GM18951 (cell line): ENCODE measurements at regions not wholly inside any gene's neighbourhood (a gene's known extent, or its start where the extent isn't known, plus 50 kb on each side); places are given as distances from the start of the nearest gene placed in this dataset.
"Not testable (repeated sequence)": the region's sequence is repeated elsewhere in the genome, so short reads cannot be mapped to it uniquely, and the experiment has no call there.

Source experiments
- POLR2A ChIP-seq: IDR thresholded peaks from 4 replicates; pipeline ENCODE4 v1.6.1; 2011; ENCODE audit warnings: mild to moderate bottlenecking; ENCODE audit not compliant: insufficient read length, insufficient read depth; ENCODE audit errors: extremely low read depth
- in situ Hi-C: fragments of 300-500 bp; cut with MboI; formaldehyde crosslinking; loops from one replicate; pipeline ENCODE4 v1.12.0; 2022; ENCODE audit warnings: low sequenced_read_pairs, mixed read lengths, inconsistent platforms; ENCODE audit not compliant: unreplicated experiment

DNA sequence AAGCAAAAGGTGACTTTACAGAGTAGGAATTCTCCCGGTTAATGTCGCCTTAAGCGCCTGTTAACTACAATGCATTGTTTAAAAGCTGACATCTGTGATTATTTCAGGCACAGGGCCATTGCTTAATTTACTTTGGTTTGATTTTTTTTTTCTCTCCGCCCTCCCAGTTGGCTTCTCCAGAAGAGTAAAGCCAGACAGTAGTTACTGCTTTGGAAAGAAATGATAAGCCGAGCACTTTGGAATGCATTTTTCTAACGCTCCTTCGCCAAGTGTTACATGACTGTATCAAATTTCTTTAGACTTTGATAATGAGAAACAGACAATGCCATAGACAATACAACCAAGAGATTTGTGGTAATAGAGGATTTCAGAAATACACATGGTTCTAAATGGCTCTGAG lies 383.0 kb upstream of the TENM3 start:
- in situ Hi-C loops, result no loop called here

DNA sequence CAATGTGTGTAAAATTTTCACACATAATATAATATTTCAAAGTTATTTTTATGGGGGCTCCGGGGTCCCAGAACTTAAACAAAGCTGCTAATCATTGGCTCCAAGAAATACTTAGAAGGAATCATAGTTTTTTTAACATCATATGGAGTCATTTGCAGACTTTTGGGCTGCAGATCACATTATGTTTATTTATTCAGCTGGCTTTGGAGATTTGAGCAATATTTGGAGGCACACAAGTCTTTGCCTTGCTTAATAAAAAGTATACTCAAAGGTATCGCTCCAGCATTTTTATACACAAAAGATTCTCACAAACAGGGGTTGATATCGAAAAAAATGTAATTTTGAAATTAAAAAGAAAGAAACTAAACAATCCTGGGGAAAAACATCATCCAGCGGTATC lies 382.5 kb upstream of the TENM3 start:
- in situ Hi-C loops, result no loop called here
- TF ChIP-seq POLR2A, result no peak

More for the DNA sequence above, 383.0 kb upstream of the TENM3 start:
- no peak for TF ChIP-seq POLR2A

DNA sequence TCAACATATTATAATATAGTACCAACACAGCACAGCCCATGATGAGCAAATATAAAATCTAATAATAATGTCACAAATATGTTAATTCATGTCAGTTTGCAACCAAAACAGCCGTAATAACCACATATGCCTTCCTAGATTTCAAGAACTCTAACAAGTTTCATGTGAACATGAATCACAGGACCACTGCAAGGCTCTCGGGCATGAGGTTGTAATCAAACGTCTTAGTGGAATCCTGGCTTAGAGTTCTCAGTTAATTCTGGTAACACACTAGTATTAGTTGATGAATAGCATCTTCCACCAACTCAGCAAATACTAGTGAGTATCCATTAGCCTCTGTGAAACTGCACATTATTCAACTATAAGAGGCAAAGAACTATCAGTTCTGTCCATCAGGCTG lies 379.3 kb upstream of the TENM3 start:
- TF ChIP-seq POLR2A, result no peak
- in situ Hi-C loops, result no loop called here

DNA sequence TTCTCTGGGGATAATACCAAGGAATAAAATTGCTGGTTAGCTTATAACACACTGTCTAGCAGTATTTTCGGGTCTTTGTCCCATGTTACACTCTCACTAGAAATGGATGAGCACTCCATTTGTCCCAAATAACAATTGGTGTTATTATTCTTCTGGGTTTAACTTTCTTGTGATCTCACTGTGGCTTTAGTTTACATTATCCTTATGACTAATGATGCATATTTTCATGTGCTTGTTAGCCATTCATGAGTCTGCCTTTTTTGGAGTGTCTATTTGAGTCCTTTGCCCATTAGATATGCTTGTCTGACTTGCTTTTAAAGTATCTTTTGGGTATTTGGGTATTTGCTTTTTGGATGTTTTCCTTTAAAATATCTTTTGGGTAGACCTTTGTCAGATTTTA lies 372.9 kb upstream of the TENM3 start:
- in situ Hi-C loops, result no loop called here
- TF ChIP-seq POLR2A, result no peak

DNA sequence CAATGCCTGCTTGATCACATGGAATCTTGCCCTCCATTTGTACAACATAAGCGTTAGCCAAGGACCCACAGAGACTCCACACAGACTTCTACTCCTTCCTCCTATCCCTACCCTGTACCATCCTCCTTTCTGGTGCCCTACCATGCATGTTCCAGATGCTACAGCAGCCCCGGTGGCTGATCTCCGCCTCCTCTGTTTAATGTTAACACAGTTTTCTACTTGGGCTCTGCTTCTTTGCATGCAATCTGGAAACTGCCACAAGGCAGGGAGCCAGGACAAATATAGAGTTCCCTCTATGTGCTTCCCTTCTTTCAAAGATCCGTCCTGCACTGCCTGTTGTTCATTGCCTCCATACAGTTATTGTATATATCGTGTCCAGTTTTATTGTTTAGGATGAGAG lies 368.6 kb upstream of the TENM3 start:
- no peak for TF ChIP-seq POLR2A
- in situ Hi-C loops, result no loop called here

DNA sequence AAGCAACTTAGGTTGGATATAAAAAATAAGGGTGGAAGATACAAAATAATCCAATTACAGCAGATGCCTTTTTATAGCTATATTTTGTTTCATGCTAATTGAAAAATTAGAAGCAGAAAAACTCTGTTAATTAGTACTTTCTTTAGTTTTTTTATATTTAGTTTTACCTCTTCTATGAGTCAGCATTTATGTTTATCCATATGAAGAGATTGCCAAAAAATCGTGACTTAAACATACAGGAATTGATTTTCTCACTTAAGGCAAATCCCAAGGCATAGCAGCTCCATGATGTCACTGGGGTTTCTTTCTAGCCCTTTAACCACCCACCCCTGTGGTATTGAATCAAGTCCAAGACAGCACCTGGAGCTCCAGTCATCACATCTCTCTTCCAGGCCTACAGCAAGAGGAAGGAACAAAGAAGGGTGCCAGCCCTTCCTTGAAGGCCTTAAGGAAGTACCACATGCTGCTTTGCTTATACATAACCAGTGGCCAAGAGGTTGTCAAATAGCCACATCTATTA lies 365.8 kb upstream of the TENM3 start:
- no peak for TF ChIP-seq POLR2A
- in situ Hi-C loops, result no loop called here

DNA sequence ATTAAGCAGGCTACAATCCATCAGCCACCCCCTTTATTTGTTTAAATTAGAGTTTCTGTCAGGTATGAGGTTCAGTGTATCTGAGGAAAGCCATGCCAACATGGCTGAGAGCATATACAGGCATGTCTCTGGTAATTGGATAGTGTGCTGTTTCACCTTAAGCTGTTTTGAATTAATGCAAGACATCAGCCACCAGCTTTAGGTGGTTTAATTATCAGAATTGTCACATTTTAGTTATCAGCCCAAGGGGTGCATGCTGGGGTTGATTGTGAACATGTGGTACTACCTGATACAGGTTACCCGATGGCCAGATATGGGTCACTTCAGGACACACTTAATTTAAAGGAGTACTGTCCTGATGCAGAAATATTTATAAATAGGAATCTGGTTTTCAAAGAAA lies 353.2 kb upstream of the TENM3 start:
- no peak for TF ChIP-seq POLR2A
- in situ Hi-C loops, result no loop called here

DNA sequence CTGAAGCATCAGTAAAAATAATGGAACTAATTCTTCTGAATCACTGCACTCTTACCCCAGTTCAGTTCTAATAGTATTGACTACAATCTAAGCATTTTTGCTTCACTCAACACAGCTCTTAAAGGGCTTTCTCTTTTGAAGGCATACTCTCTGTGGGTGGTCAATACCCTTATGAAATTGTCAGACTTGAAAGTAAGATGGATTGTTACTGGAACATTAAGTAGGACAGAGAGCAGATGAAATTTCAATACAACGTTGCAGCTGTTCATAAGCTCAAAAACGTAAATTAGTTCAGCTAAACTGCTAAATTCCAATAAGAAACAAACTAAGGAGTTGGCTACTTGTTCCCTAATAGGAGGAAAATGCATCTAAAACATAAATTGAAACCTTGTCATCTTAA lies 352.3 kb upstream of the TENM3 start:
- TF ChIP-seq POLR2A, result no peak
- in situ Hi-C loops, result no loop called here

DNA sequence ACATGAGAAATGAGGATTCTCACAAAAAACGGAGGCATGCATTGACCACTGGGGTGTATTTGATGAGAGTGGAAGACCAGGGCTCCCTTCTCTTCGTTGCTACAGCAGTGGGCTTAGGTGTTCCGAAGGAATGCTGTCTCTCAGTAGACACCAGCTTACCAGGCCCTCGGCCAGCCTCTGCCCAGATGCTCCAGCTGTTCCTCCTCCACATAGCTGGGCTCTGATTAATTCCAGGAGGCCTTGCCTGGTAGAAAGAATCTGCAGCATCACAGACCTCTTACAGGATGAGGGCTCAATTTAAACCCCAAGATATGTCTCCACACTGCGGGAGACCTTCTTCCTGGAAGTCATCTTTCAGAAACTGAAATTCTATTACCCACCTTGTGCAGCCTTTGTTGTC lies 346.6 kb upstream of the TENM3 start:
- in situ Hi-C loops, result no loop called here
- TF ChIP-seq POLR2A, result no peak

DNA sequence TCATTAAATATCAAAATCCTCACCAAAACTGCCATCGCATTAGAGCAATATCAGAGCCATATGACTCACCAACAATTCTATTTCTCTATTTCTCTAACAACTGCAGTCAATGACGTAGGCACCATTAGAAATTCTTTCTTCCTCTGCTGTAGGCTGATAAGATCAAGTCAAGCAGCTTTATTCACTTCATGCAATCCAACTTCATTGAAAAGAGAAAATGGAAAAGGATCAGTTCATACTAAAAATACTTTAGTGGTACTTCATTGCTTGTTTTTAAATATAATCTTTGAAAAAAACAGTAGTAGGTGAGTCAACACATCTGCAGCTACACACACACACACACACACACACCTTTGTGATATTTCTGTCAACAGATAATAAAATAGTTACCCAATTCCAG lies 345.3 kb upstream of the TENM3 start:
- in situ Hi-C loops, result no loop called here
- no peak for TF ChIP-seq POLR2A

DNA sequence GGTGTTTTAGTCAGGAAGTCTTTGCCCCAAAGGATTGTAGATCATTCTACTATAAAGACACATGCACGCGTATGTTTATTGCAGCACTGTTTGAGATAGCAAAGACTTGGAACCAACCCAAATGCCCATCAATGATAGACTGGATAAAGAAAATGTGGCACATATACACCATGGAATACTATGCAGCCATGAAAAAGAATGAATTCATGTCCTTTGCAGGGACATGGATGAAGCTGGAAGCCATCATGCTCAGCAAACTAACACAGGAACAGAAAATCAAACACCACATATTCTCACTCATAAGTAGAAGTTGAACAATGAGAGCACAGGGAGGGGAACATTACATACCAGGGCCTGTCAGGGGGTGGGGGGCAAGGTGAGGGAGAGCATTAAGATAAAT lies 340.8 kb upstream of the TENM3 start:
- in situ Hi-C loops, result not testable (repeated sequence)

DNA sequence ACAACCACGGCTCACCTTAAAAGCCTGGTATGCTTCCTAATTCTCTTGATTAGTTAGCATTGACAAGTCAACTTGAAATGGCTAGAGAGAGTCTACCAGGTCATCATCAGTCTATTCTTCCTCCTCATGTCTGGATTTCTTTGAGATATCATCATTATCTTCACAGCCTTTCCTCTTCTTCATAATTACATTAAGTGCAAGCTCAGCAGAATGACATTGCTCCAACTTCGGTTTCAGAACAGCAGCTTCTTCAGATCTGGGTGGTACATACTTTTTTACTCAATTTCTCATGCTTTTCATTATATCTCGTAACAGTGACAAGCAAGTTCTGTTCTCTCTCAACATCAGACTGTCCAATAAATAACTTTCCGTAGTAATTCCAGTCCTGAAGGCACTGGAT lies 337.5 kb upstream of the TENM3 start:
- in situ Hi-C loops, result no loop called here
- TF ChIP-seq POLR2A, result no peak

DNA sequence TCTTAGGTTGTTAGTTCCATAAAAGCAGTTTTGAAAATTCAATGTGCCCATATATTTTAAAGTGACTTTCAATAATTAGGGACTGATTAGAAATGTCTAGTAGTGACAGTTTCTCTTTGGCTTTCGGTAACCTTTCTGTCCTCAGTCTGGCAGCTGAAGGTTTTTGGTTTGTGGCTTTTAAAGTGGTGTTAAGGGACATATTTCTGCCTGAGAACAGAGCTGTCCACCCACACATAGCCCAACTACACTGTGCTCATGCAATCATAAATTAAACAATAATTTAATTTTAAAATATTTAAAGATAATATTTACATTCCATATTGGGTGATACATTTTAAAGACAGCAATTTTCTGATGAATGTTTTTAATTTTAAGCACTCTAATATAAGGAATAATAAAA lies 335.0 kb upstream of the TENM3 start:
- TF ChIP-seq POLR2A, result no peak
- in situ Hi-C loops, result no loop called here

DNA sequence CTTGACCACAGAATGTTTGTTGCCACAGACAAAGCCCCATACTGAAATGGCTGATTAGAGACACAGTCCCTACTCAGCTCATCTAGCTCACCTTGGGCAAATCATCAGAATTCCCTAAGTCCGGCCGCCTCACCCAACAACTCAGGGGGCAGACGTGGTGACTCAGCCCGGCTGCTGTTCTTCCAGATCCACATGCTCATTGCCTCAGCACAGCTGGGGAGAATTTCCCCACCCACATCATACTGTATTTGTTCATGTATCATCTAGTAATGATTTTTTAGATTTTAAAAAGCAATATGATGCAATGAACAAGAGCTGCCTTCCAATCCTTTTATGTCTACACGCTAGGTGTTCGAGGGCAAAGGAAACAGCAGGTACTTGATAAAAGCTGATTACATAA lies 333.8 kb upstream of the TENM3 start:
- no peak for TF ChIP-seq POLR2A
- in situ Hi-C loops, result no loop called here

DNA sequence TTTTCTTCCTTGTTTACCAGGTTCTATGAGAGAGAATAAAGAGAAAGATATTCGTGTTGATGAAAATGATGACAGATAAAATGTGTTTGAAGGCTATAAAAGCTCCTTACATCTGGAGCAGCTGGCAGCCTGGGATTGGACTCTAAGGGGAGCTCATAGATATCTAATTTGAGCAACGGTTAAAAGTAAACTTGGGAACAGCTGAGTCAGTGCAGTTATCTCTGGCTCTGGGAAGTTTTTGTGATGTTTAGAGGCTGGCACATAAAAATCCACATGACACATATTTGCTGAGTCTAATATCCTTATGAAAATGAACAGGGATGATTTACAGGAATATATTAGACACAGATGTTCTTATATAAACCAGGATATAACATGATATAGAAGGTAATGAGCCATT lies 331.8 kb upstream of the TENM3 start:
- TF ChIP-seq POLR2A, result no peak
- in situ Hi-C loops, result no loop called here
